B cell (primary cell): ENCODE measurements at regions not wholly inside any gene's neighbourhood (a gene's known extent, or its start where the extent isn't known, plus 50 kb on each side); places are given as distances from the start of the nearest gene placed in this dataset.

ENCODE experiments used
- ATAC-seq: fragments of 200-7000 bp; cut with Tn5 transposase; one replicate; pipeline ENCODE4 v1.10.0; 2021; ENCODE audit warnings: low read depth, mild to moderate bottlenecking, moderate number of reproducible peaks, moderate library complexity
- CTCF ChIA-PET: fragments of 350-600 bp; sonication (Branson Sonifier 250); formaldehyde crosslinking; loops from one replicate; lab custom pipeline; 2021; ENCODE audit warnings: antibody characterized with exemption, inconsistent platforms; lab: Charles Lee
- POLR2A ChIA-PET: fragments of 350-600 bp; sonication (Branson Sonifier 250); formaldehyde crosslinking; loops from one replicate; lab custom pipeline; 2021; ENCODE audit warnings: antibody characterized with exemption; lab: Charles Lee
- DNase-seq: peaks from one replicate; pipeline ENCODE4 v3.0.0; 2013
- H2AFZ ChIP-seq: 2 replicates; pipeline ENCODE4 v1.6.1; 2012; ENCODE audit warnings: mild to moderate bottlenecking, low read depth, low read length; ENCODE audit not compliant: insufficient read depth, poor library complexity, severe bottlenecking
- H3K27ac ChIP-seq, 2 donors: 1 replicate in 1 of 2; 2 replicates in 1 of 2; pipeline ENCODE4 v1.5.1; 2012 to 2013; ENCODE audit warnings: low read length in 2 of 2, mild to moderate bottlenecking in 2 of 2, moderate library complexity in 1 of 2
- H3K27me3 ChIP-seq, 4 experiments: fragments of 200-600 bp in 1 of 4; sonication (generic) in 1 of 4; replicated peaks in 1 of 4; 1 replicate in 2 of 4; 2 replicates in 2 of 4; pipeline versions ENCODE4 v1.6.1 to v1.7.0; 2013 to 2016; ENCODE audit warnings: low read length in 3 of 4, mild to moderate bottlenecking in 2 of 4, mixed read lengths in 1 of 4, moderate library complexity in 1 of 4; ENCODE audit not compliant: insufficient read depth in 4 of 4, control insufficient read depth in 3 of 4; ENCODE audit errors: control extremely low read depth in 1 of 4
- H3K36me3 ChIP-seq, 2 experiments: replicated peaks in 1 of 2; 1 replicate in 1 of 2; 2 replicates in 1 of 2; pipeline versions ENCODE4 v1.6.1 to v1.7.1; 2013; ENCODE audit warnings: low read length in 1 of 2; ENCODE audit not compliant: insufficient read depth in 2 of 2, control insufficient read depth in 1 of 2; ENCODE audit errors: control extremely low read depth in 1 of 2, extremely low read depth in 1 of 2
- H3K4me1 ChIP-seq, 2 donors: fragments of 200-600 bp in 1 of 2; sonication (generic) in 1 of 2; 1 replicate in 1 of 2; 2 replicates in 1 of 2; pipeline versions ENCODE4 v1.5.1 to v1.6.1; 2013 to 2017; ENCODE audit warnings: low read length in 2 of 2; ENCODE audit not compliant: control insufficient read depth in 2 of 2, insufficient read depth in 2 of 2
- H3K4me2 ChIP-seq: replicated peaks from 2 replicates; pipeline ENCODE3; 2012; ENCODE audit warnings: mild to moderate bottlenecking, low read depth, low read length; ENCODE audit not compliant: poor library complexity, severe bottlenecking
- H3K4me3 ChIP-seq, 5 experiments: fragments of 200-600 bp in 1 of 5; sonication (generic) in 1 of 5; 1 replicate in 3 of 5; 2 replicates in 2 of 5; pipeline versions ENCODE4 v1.5.1 to v1.7.0; 2011 to 2016; ENCODE audit warnings: low read length in 4 of 5, mild to moderate bottlenecking in 4 of 5, low read depth in 2 of 5, control low read depth in 1 of 5, moderate library complexity in 1 of 5; ENCODE audit not compliant: insufficient read depth in 1 of 5; ENCODE audit errors: control extremely low read depth in 1 of 5, extremely low read depth in 1 of 5
- H3K79me2 ChIP-seq: fragments of 200-600 bp; sonication (generic); one replicate; pipeline ENCODE4 v1.6.0; 2016; ENCODE audit warnings: low read length; ENCODE audit not compliant: control insufficient read depth, insufficient read depth
- H3K9ac ChIP-seq: fragments of 200-600 bp; sonication (generic); 2 replicates; pipeline ENCODE4 v1.6.1; 2017; ENCODE audit warnings: mild to moderate bottlenecking, low read length, moderate library complexity
- H3K9me3 ChIP-seq, 3 donors: one replicate each; pipeline versions ENCODE4 v1.6.1 to v1.7.1; 2013; ENCODE audit warnings: low read length in 2 of 3; ENCODE audit not compliant: control insufficient read depth in 2 of 3, insufficient read depth in 1 of 3; ENCODE audit errors: control extremely low read depth in 1 of 3
- H4K20me1 ChIP-seq: 2 replicates; pipeline ENCODE4 v1.6.0; 2012; ENCODE audit warnings: mild to moderate bottlenecking, low read length; ENCODE audit not compliant: insufficient read depth, control insufficient read depth, poor library complexity, severe bottlenecking
- H3K27ac Mint-ChIP-seq: one replicate; pipeline ENCODE4 v1.8.0; 2021; ENCODE audit warnings: mixed read lengths
- H3K27me3 Mint-ChIP-seq: one replicate; pipeline ENCODE4 v1.8.0; 2021; ENCODE audit warnings: mixed read lengths
- H3K4me1 Mint-ChIP-seq: one replicate; pipeline ENCODE4 v1.8.0; 2021; ENCODE audit warnings: mixed read lengths
- H3K4me3 Mint-ChIP-seq: one replicate; pipeline ENCODE4 v1.8.0; 2021; ENCODE audit warnings: mixed read lengths
- H3K9me3 Mint-ChIP-seq: one replicate; pipeline ENCODE4 v1.8.0; 2022; ENCODE audit warnings: mixed read lengths; ENCODE audit not compliant: insufficient read depth
- EZH2 ChIP-seq: IDR thresholded peaks from 2 replicates; pipeline ENCODE4 v1.6.1; 2012; ENCODE audit warnings: borderline replicate concordance, low read depth, mild to moderate bottlenecking, moderate library complexity, low read length; ENCODE audit not compliant: insufficient read depth, poor library complexity, severe bottlenecking
- WGBS: methylation state at CpG from one replicate; pipeline ENCODE4 v1.1.5; 2013; ENCODE audit warnings: missing lambda C conversion rate; ENCODE audit not compliant: insufficient coverage; 5-methylcytosine and 5-hydroxymethylcytosine counted together
- intact Hi-C: fragments of 100-400 bp; cut with micrococcal nuclease; formaldehyde crosslinking; loops from one replicate; pipeline ENCODE4 v1.10.0; 2022
- TF ChIP-seq, protein P1 (sequence below): fragments of 200-600 bp; IDR thresholded peaks from one replicate; pipeline ENCODE4 v1.8.0; 2022; ENCODE audit warnings: antibody characterized with exemption, mild to moderate bottlenecking

DNA sequence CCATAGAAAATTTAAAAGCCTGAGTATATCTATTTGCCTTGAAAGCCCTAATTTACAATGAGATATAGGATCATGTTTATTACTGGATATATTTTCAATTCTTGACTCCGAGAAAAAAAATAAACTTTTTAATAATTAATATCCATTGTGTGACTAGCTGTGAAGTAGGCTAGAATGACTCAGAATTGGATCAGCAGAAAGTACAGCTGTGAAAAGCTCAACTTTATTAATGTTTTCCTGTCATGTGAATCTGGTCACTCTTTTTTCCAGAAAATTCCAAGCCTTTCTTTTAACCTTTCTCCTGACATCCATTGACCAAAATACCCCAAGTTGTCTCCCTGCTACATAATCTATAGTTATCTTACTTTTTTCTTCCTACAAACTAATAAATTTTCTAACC is 171.8 kb upstream of the PACRGL start:
- Mint-ChIP-seq H3K9me3 (no peaks in the 10 kb centered on the region), H3K27ac (no peak overlapping the region), H3K27me3 (no peaks in the 10 kb centered on the region), H3K4me1 (no peaks in the 10 kb centered on the region), H3K4me3 (no peak overlapping the region)
- Histone ChIP-seq H3K36me3 (no peaks in the 10 kb centered on the region), H3K27ac (no peak overlapping the region), H3K4me2 (no peak overlapping the region), H3K79me2 (no peaks in the 10 kb centered on the region), H2AFZ (no peak overlapping the region), H3K9ac (no peak overlapping the region), H3K4me1 (no peaks in the 10 kb centered on the region), H3K9me3 (no peaks in the 10 kb centered on the region), H3K4me3 (no peak overlapping the region), H3K27me3 (no peaks in the 10 kb centered on the region), H4K20me1 (no peaks in the 10 kb centered on the region)
- no peak for TF ChIP-seq EZH2
- TF ChIP-seq, protein P1, sequence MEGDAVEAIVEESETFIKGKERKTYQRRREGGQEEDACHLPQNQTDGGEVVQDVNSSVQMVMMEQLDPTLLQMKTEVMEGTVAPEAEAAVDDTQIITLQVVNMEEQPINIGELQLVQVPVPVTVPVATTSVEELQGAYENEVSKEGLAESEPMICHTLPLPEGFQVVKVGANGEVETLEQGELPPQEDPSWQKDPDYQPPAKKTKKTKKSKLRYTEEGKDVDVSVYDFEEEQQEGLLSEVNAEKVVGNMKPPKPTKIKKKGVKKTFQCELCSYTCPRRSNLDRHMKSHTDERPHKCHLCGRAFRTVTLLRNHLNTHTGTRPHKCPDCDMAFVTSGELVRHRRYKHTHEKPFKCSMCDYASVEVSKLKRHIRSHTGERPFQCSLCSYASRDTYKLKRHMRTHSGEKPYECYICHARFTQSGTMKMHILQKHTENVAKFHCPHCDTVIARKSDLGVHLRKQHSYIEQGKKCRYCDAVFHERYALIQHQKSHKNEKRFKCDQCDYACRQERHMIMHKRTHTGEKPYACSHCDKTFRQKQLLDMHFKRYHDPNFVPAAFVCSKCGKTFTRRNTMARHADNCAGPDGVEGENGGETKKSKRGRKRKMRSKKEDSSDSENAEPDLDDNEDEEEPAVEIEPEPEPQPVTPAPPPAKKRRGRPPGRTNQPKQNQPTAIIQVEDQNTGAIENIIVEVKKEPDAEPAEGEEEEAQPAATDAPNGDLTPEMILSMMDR, result no peak
- CTCF ChIA-PET, result no interaction called here
- WGBS, result no CpG with 5 or more reads among the region's 1 CpG
- ATAC-seq (no peak), DNase-seq (no peak)
- POLR2A ChIA-PET, result no interaction called here
- intact Hi-C loops, result no loop called here

DNA sequence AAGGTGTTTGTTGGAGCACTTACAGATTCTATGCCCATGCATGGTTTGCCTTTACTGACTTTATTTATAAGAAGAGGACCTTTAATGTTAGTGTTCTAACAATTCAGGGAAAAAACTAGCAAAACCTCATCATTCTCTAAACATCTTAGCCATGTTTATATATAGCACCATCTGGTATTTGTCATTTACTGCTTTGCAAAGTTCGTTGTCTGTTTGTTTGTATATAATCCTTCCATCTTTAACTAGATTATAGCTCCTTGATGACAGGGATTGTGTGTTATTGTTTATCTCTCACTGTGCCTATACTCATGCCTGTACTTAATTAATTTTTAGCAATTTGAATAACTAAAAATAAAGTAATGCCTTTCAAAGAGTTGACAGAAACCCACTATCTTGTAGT is 170.6 kb upstream of the PACRGL start:
- Histone ChIP-seq H3K27me3 (no peaks in the 10 kb centered on the region), H2AFZ (no peak overlapping the region), H3K79me2 (no peaks in the 10 kb centered on the region), H4K20me1 (no peaks in the 10 kb centered on the region), H3K9me3 (peaks cover 0 to 2% (median 0%) of the 10 kb centered on the region in 3 donors), H3K4me3 (no peak overlapping the region), H3K36me3 (no peaks in the 10 kb centered on the region), H3K4me1 (no peaks in the 10 kb centered on the region), H3K9ac (no peak overlapping the region), H3K4me2 (no peak overlapping the region), H3K27ac (no peak overlapping the region)
- TF ChIP-seq, protein P1, result no peak
- no peak for TF ChIP-seq EZH2
- Mint-ChIP-seq H3K4me1 (no peaks in the 10 kb centered on the region), H3K27ac (no peak overlapping the region), H3K27me3 (no peaks in the 10 kb centered on the region), H3K9me3 (no peaks in the 10 kb centered on the region), H3K4me3 (no peak overlapping the region)
- no CpG with 5 or more reads among the region's 1 CpG for WGBS
- ChIA-PET CTCF (interaction anchor here (0.7 kb wide), 2 partner anchors 30 to 113 kb away, joined by 5 read pairs; no protein-coding TSS in a partner anchor), POLR2A (no interaction called here)
- intact Hi-C loops, result no loop called here
- ATAC-seq (no peak), DNase-seq (no peak)
